Activated gamma-delta T cell (primary cell): ENCODE measurements at regions not wholly inside any gene's neighbourhood (a gene's known extent, or its start where the extent isn't known, plus 50 kb on each side); places are given as distances from the start of the nearest gene placed in this dataset.

ENCODE experiments used
- DNase-seq: peaks from one replicate; lab custom pipeline; 2025; lab: John Stamatoyannopoulos, UW

DNA sequence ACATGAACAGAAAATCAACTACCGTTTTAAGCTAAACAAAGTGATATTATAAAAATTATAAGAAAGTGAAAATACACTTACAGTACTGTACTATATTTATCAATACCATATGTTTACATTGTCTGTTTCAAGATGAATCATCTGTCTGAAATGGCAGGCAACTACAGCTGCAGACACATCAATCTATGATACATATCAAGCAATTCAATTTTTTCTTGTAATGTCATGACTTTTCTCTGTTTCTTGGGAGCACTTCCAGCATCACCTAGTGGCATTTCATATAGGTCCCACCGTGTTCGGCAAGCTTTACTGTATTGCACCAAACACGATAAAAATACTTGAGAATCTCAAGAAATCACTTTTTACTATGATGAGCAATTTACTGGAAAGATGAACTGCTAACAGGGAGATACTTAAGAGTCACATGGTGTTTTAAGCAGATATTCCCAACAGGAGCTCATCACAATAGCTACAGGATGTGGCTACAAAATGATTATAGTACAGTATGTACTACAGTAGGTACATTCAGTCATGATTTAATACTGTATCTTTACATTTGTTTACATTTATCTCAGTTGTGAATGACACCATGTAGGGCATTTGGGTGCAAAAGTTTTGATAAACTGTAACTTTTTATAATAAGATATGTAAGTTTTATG, 207.4 kb downstream of the ADAM29 start:
- no peak for DNase-seq

DNA sequence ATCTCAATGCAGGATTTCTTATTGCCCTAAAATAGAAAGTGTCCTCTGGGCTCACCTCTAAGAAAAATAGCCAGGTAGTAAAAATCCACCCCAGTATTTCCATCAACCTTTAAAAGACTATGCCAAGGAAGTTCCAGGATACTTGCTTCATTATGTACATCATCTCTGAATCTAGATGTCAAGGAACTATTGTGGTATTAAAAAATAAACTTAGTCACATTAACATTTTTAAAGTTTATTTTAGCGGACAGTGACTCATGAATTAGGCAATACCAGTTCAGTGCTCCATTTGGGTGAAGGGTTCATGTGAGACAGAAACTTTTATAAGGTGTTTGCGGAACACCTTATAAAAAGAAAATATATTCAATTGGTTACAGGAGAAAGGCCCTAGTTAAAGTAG, 209.2 kb downstream of the ADAM29 start:
- DNase-seq, result no peak

- DNase-seq, result no peak
Observed at GRCh38 chr4:175129797-175130196, 211.6 kb downstream of the ADAM29 start.

DNA sequence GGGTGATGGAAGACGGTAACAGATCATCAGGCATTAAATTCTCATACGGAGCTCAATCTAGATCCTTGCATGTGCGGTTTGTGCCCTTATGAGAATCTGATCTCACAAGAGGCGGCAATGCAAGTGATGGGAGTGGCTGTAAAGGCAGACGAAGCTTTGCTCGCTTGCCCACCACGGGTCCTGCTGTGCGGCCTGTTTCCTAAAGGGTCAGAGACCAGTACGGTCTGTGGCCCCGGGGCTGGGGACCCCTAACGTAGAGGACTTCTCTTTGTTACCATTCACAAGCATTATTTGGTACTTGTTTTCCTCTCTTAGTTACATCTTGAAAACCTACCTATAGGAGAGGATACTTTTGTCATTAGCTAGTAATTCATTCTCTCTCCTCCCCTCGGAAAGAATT, 221.0 kb downstream of the ADAM29 start:
- no peak for DNase-seq

- DNase-seq, result no peak
Observed at GRCh38 chr4:175143116-175143515, 225.0 kb downstream of the ADAM29 start.

DNA sequence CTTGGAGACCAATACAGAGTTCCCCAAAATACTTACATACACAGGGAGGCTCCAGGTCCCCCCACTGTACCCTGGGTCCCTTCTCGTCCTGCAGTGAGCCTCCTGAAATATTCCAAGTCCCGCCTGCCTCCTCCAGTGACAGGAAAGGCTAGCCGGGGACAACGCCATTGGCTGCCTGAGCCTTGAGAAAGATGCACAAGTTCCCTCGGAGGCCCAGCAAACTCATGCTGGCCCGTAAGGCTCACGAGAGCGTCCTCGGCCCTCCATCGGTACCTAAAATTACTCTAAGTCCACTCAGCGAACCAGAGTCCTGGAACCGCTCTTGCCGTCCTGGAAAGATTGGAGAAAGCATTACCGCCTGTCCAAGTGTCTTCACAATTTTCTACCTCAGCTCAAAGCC, 228.6 kb downstream of the ADAM29 start:
- DNase-seq, result no peak

DNA sequence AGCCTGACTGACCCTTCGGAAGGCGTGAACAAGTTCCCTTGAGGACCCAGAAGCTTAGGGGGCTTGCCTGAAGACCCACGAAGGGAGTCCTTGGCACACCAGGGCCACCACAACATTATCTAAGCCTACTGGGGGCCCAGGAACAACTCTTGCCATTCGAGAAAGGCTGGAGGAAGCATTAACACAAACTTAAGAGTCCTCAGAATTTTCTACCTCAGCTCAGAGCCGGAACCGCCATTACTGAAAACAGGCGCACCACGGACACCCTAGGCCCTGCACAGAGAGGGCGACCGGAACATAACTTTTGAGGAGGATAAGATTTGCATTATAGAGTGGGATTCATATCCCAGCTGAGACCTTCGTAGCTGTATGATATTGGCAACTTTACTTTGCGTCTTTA, 229.1 kb downstream of the ADAM29 start:
- DNase-seq, result no peak

- DNase-seq, result no peak
Observed at GRCh38 chr4:175166020-175166419, 247.9 kb downstream of the ADAM29 start.

DNA sequence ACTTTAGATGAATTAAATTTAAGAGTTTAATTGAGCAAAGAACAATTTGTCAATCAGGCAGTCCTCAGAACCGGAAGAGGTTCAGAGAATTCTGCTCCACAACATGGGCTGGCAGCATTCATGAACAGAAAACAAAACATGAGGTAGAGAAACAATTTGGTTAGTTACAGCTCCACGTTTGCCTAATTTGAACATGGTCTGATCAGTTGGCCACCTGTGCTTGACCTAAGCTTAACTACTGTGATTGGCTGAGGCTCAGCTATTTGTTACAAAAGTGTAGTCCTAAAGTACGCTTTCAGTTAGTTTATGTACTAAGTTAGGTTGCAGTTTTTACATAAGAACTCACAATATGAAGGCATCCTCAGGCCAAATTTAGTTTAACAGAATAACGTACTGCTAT, 258.6 kb downstream of the ADAM29 start:
- DNase-seq, result no peak

DNA sequence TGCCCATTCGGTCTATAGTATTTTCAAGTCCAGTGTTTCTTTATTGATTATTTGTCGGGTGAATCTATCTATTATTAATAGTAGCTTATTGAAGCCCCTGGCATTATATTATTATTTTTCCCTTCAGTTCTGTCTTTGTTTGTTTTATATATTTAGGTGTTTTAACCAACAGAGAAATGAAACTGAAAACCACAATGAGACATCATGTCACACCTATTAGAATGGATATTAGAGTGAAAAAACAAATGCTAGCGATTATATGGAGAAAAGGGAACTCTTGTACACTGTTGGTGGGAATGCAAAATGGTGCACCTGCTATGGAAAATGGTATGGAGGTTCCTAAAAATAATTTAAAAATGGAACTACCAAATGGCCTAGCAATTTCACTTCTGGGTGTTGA, 272.5 kb downstream of the ADAM29 start:
- DNase-seq, result no peak

DNA sequence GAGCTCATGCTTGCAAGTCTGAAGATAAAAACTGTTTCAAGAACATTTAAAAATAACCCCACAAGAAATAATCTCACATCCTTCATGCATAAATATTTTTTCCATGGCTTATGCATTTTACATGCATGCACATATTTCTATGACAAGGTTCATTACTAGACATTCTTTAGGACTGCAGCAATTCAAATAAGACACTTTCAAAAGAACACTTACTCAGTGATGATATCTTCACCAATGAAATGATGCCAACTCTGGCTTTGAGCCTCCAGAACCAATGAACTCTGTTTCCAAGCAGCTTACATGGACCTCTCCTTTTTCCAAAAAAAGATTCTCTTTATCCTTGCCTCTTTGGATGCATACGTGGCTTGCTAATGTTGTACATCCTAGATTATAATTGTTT, 279.9 kb downstream of the ADAM29 start:
- no peak for DNase-seq

DNA sequence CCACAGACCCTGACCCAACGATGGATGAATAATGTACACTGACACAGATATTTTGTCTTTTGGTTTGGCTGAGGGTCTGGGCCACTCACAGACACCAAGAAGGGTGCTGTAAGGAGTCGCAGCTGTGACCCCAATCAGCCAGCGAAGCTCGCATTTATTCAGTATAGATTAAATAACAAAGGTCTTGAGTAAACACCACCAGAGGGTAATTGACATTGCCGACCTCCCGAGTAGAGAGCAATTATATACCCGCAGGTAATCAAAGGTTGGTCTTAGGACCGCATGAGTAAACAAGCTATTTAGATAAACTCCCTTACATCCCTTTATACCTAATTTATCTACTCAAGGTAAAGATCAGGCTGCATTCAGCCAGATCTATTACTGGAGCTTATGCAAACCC, 297.1 kb downstream of the ADAM29 start:
- no peak for DNase-seq

- DNase-seq, result no peak
Observed at GRCh38 chr4:175215657-175216056, 297.5 kb downstream of the ADAM29 start.

- DNase-seq, result no peak
Observed at GRCh38 chr4:175229154-175229553, 311.0 kb downstream of the ADAM29 start.

GRCh38 chr4:175234162-175234561, 316.0 kb downstream of the ADAM29 start:
- no peak for DNase-seq

DNA sequence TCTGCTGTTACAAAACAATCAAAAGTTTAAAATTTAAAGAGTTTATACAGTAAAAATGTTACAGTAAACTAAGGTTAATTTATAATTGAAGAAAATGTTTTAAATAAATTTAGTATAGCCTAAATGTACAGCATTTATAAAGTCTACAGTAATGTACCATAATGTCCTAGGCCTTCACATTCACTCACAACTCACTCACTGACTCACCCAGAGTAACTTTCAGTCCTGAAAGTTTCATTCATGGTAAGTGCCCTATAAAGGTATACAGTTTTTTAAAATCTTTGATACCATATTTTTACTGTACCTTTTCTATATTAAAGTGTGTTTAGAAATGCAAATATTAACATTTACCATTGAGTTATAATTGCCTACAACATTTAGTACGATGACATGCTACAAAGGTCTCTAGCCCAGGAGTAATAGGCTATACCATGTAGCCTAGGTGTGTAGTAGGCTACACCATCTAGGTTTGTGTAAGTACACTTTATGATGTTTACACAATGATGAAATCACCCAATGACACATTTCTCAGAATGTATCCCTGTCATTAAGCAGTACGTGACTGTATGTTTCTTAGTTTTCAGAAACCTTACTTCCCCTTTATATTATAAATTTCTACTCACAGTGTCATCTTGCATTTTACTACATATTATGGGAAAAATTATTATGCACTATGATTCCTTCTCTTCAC, 320.8 kb downstream of the ADAM29 start:
- DNase-seq, result no peak

GRCh38 chr4:175246941-175247340, 328.8 kb downstream of the ADAM29 start:
- no peak for DNase-seq

DNA sequence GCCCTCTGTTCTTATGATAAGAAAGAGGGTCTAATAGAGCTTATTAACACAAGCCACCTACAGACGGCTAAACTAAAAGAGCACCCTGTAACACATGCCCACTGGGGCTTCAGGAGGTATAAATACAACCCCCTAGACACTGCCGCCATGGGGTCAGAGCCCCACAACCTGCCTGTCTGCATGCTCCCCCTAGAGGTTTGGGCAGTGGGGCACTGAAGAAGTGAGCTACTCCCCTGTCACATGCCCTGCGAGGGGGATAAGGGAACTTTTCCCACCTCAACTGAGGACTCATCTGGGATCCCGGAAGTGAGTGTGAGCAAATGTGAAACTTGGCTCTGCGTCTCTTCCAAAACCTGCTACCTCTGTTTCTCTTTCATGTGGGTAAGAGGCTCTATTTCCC, 334.5 kb downstream of the ADAM29 start:
- no peak for DNase-seq

DNA sequence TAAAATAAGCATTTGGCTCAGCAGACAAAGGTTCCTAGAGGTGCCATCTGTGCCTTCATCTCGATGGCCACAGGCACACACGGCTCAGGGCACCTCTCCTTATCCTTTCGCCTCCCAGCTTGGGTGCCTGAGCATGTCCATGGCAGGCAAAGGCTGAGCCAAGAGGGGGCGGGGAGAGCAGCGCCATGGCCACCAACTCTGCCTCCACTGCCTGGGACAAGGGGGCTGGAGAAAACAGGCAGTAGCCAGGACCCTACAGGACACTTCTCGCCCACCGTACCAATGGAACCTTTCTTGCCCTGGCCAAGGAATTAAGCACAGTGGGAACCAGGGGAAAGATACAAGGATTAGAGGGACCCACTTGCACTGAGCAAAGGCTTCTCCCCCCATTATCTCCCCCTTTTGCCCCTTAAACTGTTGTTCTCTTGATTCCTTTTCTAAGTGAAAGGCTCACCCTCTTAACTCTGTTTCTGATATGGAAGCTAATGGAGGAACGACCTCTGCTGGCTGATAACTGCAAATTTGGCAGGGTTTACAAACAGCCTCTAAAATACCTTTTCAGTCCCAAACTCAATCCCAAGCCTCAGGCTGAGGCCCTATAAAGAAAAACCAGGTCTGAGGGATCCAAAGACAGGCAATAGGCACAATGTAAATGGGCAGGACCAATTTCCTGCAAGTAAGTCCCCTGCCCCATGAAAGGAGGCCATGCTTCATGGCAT, 335.2 kb downstream of the ADAM29 start:
- no peak for DNase-seq

- DNase-seq, result no peak
Observed at GRCh38 chr4:175263537-175263936, 345.4 kb downstream of the ADAM29 start.

GRCh38 chr4:175271010-175271630, 353.0 kb downstream of the ADAM29 start:
- DNase-seq, result no peak

DNA sequence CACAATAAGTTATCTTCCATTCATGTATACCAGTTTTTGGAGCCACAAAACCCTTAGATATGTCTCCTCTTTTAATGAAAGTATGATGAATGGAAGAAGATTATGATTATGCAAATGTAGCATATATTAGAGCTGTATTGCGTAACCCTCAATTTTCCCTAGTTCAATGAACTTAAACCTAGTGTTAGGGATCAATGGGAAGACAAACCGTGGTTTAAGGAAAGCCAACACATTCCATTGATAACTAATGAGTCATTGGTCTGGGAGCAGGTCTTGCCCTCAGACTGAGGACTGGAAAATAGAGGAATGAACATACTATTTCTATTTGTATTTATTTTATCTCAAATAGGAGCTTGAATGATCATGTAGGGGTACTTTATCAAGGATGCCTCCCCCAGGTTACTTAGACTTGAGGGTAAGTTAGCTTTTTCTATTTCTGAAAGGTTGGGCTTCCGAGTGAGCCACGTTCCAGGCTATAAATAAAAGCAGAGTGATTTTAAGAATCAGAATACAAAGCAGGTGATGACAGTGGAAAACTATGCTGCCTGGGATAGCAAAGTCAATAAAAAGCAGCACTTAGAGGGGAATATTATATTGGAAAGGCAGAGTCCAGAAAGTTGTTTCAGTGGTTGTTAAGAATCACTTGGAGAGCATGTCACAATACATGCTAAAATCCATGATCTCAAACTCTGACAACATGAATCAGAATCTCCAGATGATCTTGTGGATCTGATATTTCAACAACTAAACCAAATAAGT, 356.0 kb downstream of the ADAM29 start:
- DNase-seq, result no peak
